ENCODE measurements at regions not wholly inside any gene's neighbourhood (a gene's known extent, or its start where the extent isn't known, plus 50 kb on each side); places are given as distances from the start of the nearest gene placed in this dataset.
"Not testable (repeated sequence)": the region's sequence is repeated elsewhere in the genome, so short reads cannot be mapped to it uniquely, and the experiment has no call there.

GRCh38 chr4:8961343-8961742 lies 89.7 kb upstream of the HMX1 start:
- peak; percentile 17; the same call in 1 of the 2 replicates for TF ChIP-seq CTCF (conservative IDR thresholded peaks at IDR 0.05; ENCODE audit: low read depth, low read length)
- TF ChIP-seq RAD21 (IDR thresholded peaks at IDR 0.05; ENCODE audit: low read length); BHLHE40 (IDR thresholded peaks at IDR 0.05; ENCODE audit: low read depth, low read length); CEBPB (IDR thresholded peaks at IDR 0.05; ENCODE audit: low read depth, low read length); MXI1 (IDR thresholded peaks at IDR 0.05; ENCODE audit: borderline replicate concordance, low read depth, low read length); POLR2A (IDR thresholded peaks at IDR 0.05; ENCODE audit: low read depth, low read length); FOS (IDR thresholded peaks at IDR 0.05; ENCODE audit: low read depth, low read length); ELK1 (IDR thresholded peaks at IDR 0.05; ENCODE audit: borderline replicate concordance, low read depth, low read length); SMC3 (IDR thresholded peaks at IDR 0.05; ENCODE audit: low read depth, low read length); USF2 (IDR thresholded peaks at IDR 0.05; ENCODE audit: low read depth, low read length): not testable (repeated sequence)

All from IMR-90 (cell line).